GM12878 (cell line): ENCODE measurements at regions not wholly inside any gene's neighbourhood (a gene's known extent, or its start where the extent isn't known, plus 50 kb on each side); places are given as distances from the start of the nearest gene placed in this dataset.

Source experiments
- BCL3 ChIP-seq: IDR thresholded peaks from 2 replicates; pipeline ENCODE4 v1.6.1; 2011; ENCODE audit warnings: borderline replicate concordance, low read depth, mild to moderate bottlenecking, moderate library complexity, low read length; ENCODE audit not compliant: insufficient read depth, poor library complexity, severe bottlenecking
- CBX5 ChIP-seq: sonication (generic); IDR thresholded peaks from 2 replicates; pipeline ENCODE4 v1.6.1; 2016; ENCODE audit warnings: low read depth, moderate library complexity, mild to moderate bottlenecking, inconsistent platforms
- CHD4 ChIP-seq: fragments of 200-600 bp; sonication (generic); IDR thresholded peaks from 2 replicates; pipeline ENCODE4 v1.6.1; 2016; ENCODE audit warnings: mild to moderate bottlenecking
- CTCF ChIP-seq, 3 experiments: IDR thresholded peaks in 2 of 3; conservative IDR thresholded peaks in 1 of 3; 2 replicates each; pipeline ENCODE4 v1.5.1; 2011; ENCODE audit warnings: low read depth in 3 of 3, low read length in 3 of 3, mild to moderate bottlenecking in 3 of 3, control low read depth in 2 of 3, moderate library complexity in 2 of 3, inconsistent platforms in 1 of 3, mixed read lengths in 1 of 3; ENCODE audit not compliant: control insufficient read depth in 2 of 3, insufficient read depth in 1 of 3; ENCODE audit errors: extremely low read depth in 1 of 3
- IKZF1 ChIP-seq: fragments of 450-650 bp; conservative IDR thresholded peaks from 2 replicates; pipeline ENCODE4 v1.6.1; 2017; ENCODE audit warnings: antibody characterized with exemption, mild to moderate bottlenecking
- IKZF2 ChIP-seq, 2 experiments: fragments of 450-650 bp; IDR thresholded peaks; 2 replicates each; pipeline ENCODE4 v1.6.1; 2017; ENCODE audit warnings: mild to moderate bottlenecking in 2 of 2, moderate library complexity in 2 of 2
- MAX ChIP-seq: IDR thresholded peaks from 2 replicates; pipeline ENCODE4 v1.6.1; 2012; ENCODE audit warnings: low read depth, low read length, improper control_type of control experiment
- MYC ChIP-seq: IDR thresholded peaks from 2 replicates; pipeline ENCODE4 v1.6.1; 2011; ENCODE audit warnings: mild to moderate bottlenecking, low read length, moderate library complexity, inconsistent platforms; ENCODE audit not compliant: insufficient read depth, insufficient replicate concordance, insufficient read length, severe bottlenecking
- NFYB ChIP-seq: IDR thresholded peaks from 2 replicates; pipeline ENCODE4 v1.6.1; 2011; ENCODE audit warnings: low read depth, mild to moderate bottlenecking, low read length, improper control_type of control experiment, moderate library complexity; ENCODE audit not compliant: insufficient read depth
- NR2C2 ChIP-seq: IDR thresholded peaks from 2 replicates; pipeline ENCODE4 v1.6.1; 2011; ENCODE audit warnings: borderline replicate concordance, low read depth; ENCODE audit not compliant: control insufficient read depth, insufficient read length
- PAX8 ChIP-seq: fragments of 450-650 bp; IDR thresholded peaks from 2 replicates; pipeline ENCODE4 v1.6.1; 2017; ENCODE audit warnings: mild to moderate bottlenecking, moderate library complexity
- POU2F2 ChIP-seq: IDR thresholded peaks from 3 replicates; pipeline ENCODE4 v1.6.1; 2011; ENCODE audit warnings: low read depth, mild to moderate bottlenecking, low read length, borderline replicate concordance
- RFX5 ChIP-seq: IDR thresholded peaks from 2 replicates; pipeline ENCODE4 v1.6.1; 2011; ENCODE audit warnings: low read depth, low read length, improper control_type of control experiment
- TCF12 ChIP-seq: IDR thresholded peaks from 2 replicates; pipeline ENCODE4 v1.6.1; 2011; ENCODE audit warnings: low read depth, mild to moderate bottlenecking, low read length
- USF2 ChIP-seq: IDR thresholded peaks from 2 replicates; pipeline ENCODE4 v1.6.1; 2011; ENCODE audit warnings: low read depth, low read length, improper control_type of control experiment, borderline replicate concordance
- ZBTB4 ChIP-seq: fragments of 450-650 bp; formaldehyde crosslinking; IDR thresholded peaks from 2 replicates; pipeline ENCODE4 v1.4.0; 2022; ENCODE audit warnings: mild to moderate bottlenecking, moderate library complexity
- ZNF687 ChIP-seq: fragments of 450-650 bp; IDR thresholded peaks from 2 replicates; pipeline ENCODE4 v1.6.1; 2017; ENCODE audit warnings: mild to moderate bottlenecking, moderate library complexity

- no peak for TF ChIP-seq CBX5
- no peak for TF ChIP-seq ZBTB4 (CRISPR knock-in tag)
- TF ChIP-seq POU2F2: peak; percentile 84
- TF ChIP-seq BCL3: peak; percentile 90
- TF ChIP-seq CHD4: no peak
- peak; percentile 98 for TF ChIP-seq IKZF2 (IDR thresholded peaks at IDR 0.05)
- no peak; the same call in 1 of the 2 replicates for TF ChIP-seq ZNF687
- TF ChIP-seq NR2C2: no peak
- TF ChIP-seq IKZF1: peak; percentile 96
- TF ChIP-seq RFX5: no peak
- TF ChIP-seq TCF12: peak; percentile 96
- TF ChIP-seq MYC: no peak
- TF ChIP-seq PAX8: no peak
- no peak for TF ChIP-seq NFYB
- no peak for TF ChIP-seq USF2
- no peak for TF ChIP-seq CTCF (IDR thresholded peaks at IDR 0.05 in 2 of 3, conservative IDR thresholded peaks at IDR 0.05 in 1 of 3; ENCODE audit: control insufficient read depth in 2 of 3, extremely low read depth in 1 of 3, insufficient read depth in 1 of 3, low read depth in 3 of 3, low read length in 3 of 3)
- no peak for TF ChIP-seq MAX
Observed at GRCh38 chr6:40148882-40149573, 214.8 kb upstream of the MOCS1 start (continued).
